ENCODE measurements at regions not wholly inside any gene's neighbourhood (a gene's known extent, or its start where the extent isn't known, plus 50 kb on each side); places are given as distances from the start of the nearest gene placed in this dataset.

GRCh38 chr5:129362456-129362855 lies 97.6 kb upstream of the ADAMTS19 start:
- no peak for TF ChIP-seq CTCF (IDR thresholded peaks at IDR 0.05)
- TF ChIP-seq POLR2A (IDR thresholded peaks at IDR 0.05) = no peak

Measured in testis (tissue), 2 donors.